LNCaP clone FGC (cell line): ENCODE measurements at regions not wholly inside any gene's neighbourhood (a gene's known extent, or its start where the extent isn't known, plus 50 kb on each side); places are given as distances from the start of the nearest gene placed in this dataset.

Source experiments
- DNase-seq: peaks from one replicate; pipeline ENCODE4 v3.0.0-alpha.2; 2011; ENCODE audit warnings: low read depth
- H3K4me3 ChIP-seq: 2 replicates; pipeline ENCODE4 v1.5.1; 2011; ENCODE audit warnings: mild to moderate bottlenecking, low read depth, low read length, control low read depth
- CTCF ChIP-seq: IDR thresholded peaks from 2 replicates; pipeline ENCODE4 v1.5.1; 2012; ENCODE audit warnings: mild to moderate bottlenecking; ENCODE audit not compliant: control insufficient read depth, insufficient read depth; ENCODE audit errors: extremely low read depth

- H3K4me3 ChIP-seq: no peak overlapping the region
- no peak for TF ChIP-seq CTCF
- DNase-seq: no peak
These were observed 425.1 kb upstream of the ADAMTS5 start for GRCh38 chr21:27391990-27392389.

- TF ChIP-seq CTCF: no peak
- DNase-seq: no peak
- H3K4me3 ChIP-seq: no peak overlapping the region
These were observed 423.5 kb upstream of the ADAMTS5 start for GRCh38 chr21:27390384-27390783.

- no peak for TF ChIP-seq CTCF
- no peak for DNase-seq
- H3K4me3 ChIP-seq: no peak overlapping the region
These were observed 421.9 kb upstream of the ADAMTS5 start for GRCh38 chr21:27388825-27389224.

- no peak overlapping the region for H3K4me3 ChIP-seq
- no peak for DNase-seq
- no peak for TF ChIP-seq CTCF
These were observed 415.5 kb upstream of the ADAMTS5 start for GRCh38 chr21:27382404-27382803.

- no peak overlapping the region for H3K4me3 ChIP-seq
- TF ChIP-seq CTCF: no peak
- no peak for DNase-seq
These were observed 413.4 kb upstream of the ADAMTS5 start for GRCh38 chr21:27380303-27380702.

- no peak overlapping the region for H3K4me3 ChIP-seq
- DNase-seq: no peak
- no peak for TF ChIP-seq CTCF
These were observed 412.5 kb upstream of the ADAMTS5 start for GRCh38 chr21:27379354-27379753.

- no peak overlapping the region for H3K4me3 ChIP-seq
- DNase-seq: no peak
- no peak for TF ChIP-seq CTCF
These were observed 405.5 kb upstream of the ADAMTS5 start for GRCh38 chr21:27372381-27372780.
